SK-N-SH (cell line): ENCODE measurements at regions not wholly inside any gene's neighbourhood (a gene's known extent, or its start where the extent isn't known, plus 50 kb on each side); places are given as distances from the start of the nearest gene placed in this dataset.

ENCODE experiments used
- CTCF ChIA-PET: fragments of 300-600, 350-600 bp; formaldehyde crosslinking; extraction: SDS; loops from one replicate; lab custom pipeline; 2021; lab: Yijun Ruan, JAX
- POLR2A ChIA-PET: fragments of 350-600 bp; sonication (Branson Sonifier 250); formaldehyde crosslinking; extraction: SDS; loops from one replicate; lab custom pipeline; 2020; ENCODE audit warnings: antibody characterized with exemption, inconsistent platforms; lab: Yijun Ruan, JAX
- DNase-seq: peaks from one replicate; pipeline ENCODE4 v3.0.0; 2012
- H2AFZ ChIP-seq: fragments of 200-600 bp; sonication (generic); 2 replicates; pipeline ENCODE4 v1.8.1; 2016; ENCODE audit warnings: antibody characterized with exemption, mild to moderate bottlenecking, low read depth
- H3F3A ChIP-seq: fragments of 200-600 bp; sonication (generic); replicated peaks from 2 replicates; pipeline ENCODE3; 2016; ENCODE audit warnings: antibody characterized with exemption, mild to moderate bottlenecking; ENCODE audit not compliant: insufficient read depth
- H3K27ac ChIP-seq, 2 experiments: fragments of 200-500 bp in 1 of 2; fragments of 200-600 bp in 1 of 2; sonication (Bioruptor generic) in 1 of 2; sonication (generic), shearing (Covaris generic) in 1 of 2; 2 replicates each; pipeline versions ENCODE4 v1.5.1 to v1.6.1; 2014 to 2016; ENCODE audit warnings: low read depth in 2 of 2, inconsistent platforms in 1 of 2, low read length in 1 of 2, mild to moderate bottlenecking in 1 of 2, mixed read lengths in 1 of 2
- H3K27me3 ChIP-seq: fragments of 200-600 bp; sonication (generic), shearing (Covaris generic); 2 replicates; pipeline ENCODE4 v1.6.1; 2016; ENCODE audit warnings: mixed run types; ENCODE audit not compliant: insufficient read depth
- H3K36me3 ChIP-seq, 2 experiments: fragments of 200-500 bp in 1 of 2; fragments of 200-600 bp in 1 of 2; sonication (Bioruptor generic) in 1 of 2; sonication (generic) in 1 of 2; replicated peaks in 1 of 2; 2 replicates each; pipeline versions ENCODE3 to v1.5.1; 2014 to 2016; ENCODE audit warnings: low read length in 1 of 2, mild to moderate bottlenecking in 1 of 2; ENCODE audit not compliant: insufficient read depth in 2 of 2, control insufficient read depth in 1 of 2
- H3K4me1 ChIP-seq, 2 experiments: fragments of 200-500 bp in 1 of 2; fragments of 200-600 bp in 1 of 2; sonication (Bioruptor generic) in 1 of 2; sonication (generic), shearing (Covaris generic) in 1 of 2; 2 replicates each; pipeline versions ENCODE4 v1.5.1 to v1.6.1; 2014 to 2016; ENCODE audit warnings: low read depth in 1 of 2, low read length in 1 of 2, mixed run types in 1 of 2; ENCODE audit not compliant: insufficient read depth in 2 of 2, control insufficient read depth in 1 of 2
- H3K4me2 ChIP-seq: fragments of 200-600 bp; sonication (generic), shearing (Covaris generic); 2 replicates; pipeline ENCODE4 v1.6.1; 2017; ENCODE audit warnings: mixed run types
- H3K4me3 ChIP-seq, 2 experiments: fragments of 200-500 bp in 1 of 2; fragments of 200-600 bp in 1 of 2; sonication (Bioruptor generic) in 1 of 2; sonication (generic), shearing (Covaris generic) in 1 of 2; 2 replicates each; pipeline versions ENCODE4 v1.5.1 to v1.8.1; 2014 to 2016; ENCODE audit warnings: low read depth in 2 of 2, inconsistent platforms in 1 of 2, low read length in 1 of 2, mild to moderate bottlenecking in 1 of 2, mixed read lengths in 1 of 2, moderate library complexity in 1 of 2
- H3K79me2 ChIP-seq: fragments of 200-600 bp; sonication (generic); 2 replicates; pipeline ENCODE4 v1.8.1; 2017; ENCODE audit warnings: mild to moderate bottlenecking; ENCODE audit not compliant: insufficient read depth
- H3K9ac ChIP-seq: fragments of 200-600 bp; sonication (generic); 2 replicates; pipeline ENCODE4 v1.6.1; 2017; ENCODE audit warnings: mixed run types
- H3K9me2 ChIP-seq: fragments of 200-600 bp; sonication (generic); 2 replicates; pipeline ENCODE4 v1.6.1; 2017; ENCODE audit warnings: mixed run types
- H3K9me3 ChIP-seq: fragments of 200-600 bp; sonication (generic); 2 replicates; pipeline ENCODE4 v1.6.1; 2017; ENCODE audit warnings: mixed run types, mild to moderate bottlenecking, moderate library complexity
- H4K20me1 ChIP-seq: fragments of 200-600 bp; sonication (generic); 2 replicates; pipeline ENCODE4 v1.6.1; 2017; ENCODE audit warnings: mild to moderate bottlenecking, mixed run types; ENCODE audit not compliant: insufficient read depth
- CHD2 ChIP-seq: fragments of 150-350 bp; IDR thresholded peaks from 2 replicates; pipeline ENCODE4 v1.6.1; 2018; ENCODE audit warnings: low read length; ENCODE audit not compliant: partially characterized antibody
- EZH2phosphoT487 ChIP-seq: fragments of 200-600 bp; sonication (generic); IDR thresholded peaks from 2 replicates; pipeline ENCODE4 v1.6.1; 2017; ENCODE audit warnings: low read depth, mixed run types, mild to moderate bottlenecking, antibody characterized with exemption, moderate library complexity, borderline replicate concordance
- FOSL2 ChIP-seq: IDR thresholded peaks from 2 replicates; pipeline ENCODE4 v1.4.0; 2012; ENCODE audit warnings: low read depth, mild to moderate bottlenecking, moderate library complexity, borderline replicate concordance
- FOXM1 ChIP-seq: IDR thresholded peaks from 2 replicates; pipeline ENCODE4 v1.4.0; 2012; ENCODE audit warnings: low read depth, mild to moderate bottlenecking
- GABPA ChIP-seq: IDR thresholded peaks from 2 replicates; pipeline ENCODE4 v1.4.0; 2012; ENCODE audit warnings: low read depth, mild to moderate bottlenecking
- MXI1 ChIP-seq: IDR thresholded peaks from 2 replicates; pipeline ENCODE4 v1.6.1; 2012; ENCODE audit warnings: mild to moderate bottlenecking, low read depth, low read length, improper control_type of control experiment
- NRF1 ChIP-seq: IDR thresholded peaks from 2 replicates; pipeline ENCODE4 v1.6.1; 2012; ENCODE audit warnings: low read depth, mild to moderate bottlenecking, low read length
- POLR2AphosphoS5 ChIP-seq: IDR thresholded peaks from 2 replicates; pipeline ENCODE4 v1.6.1; 2012; ENCODE audit warnings: low read depth, low read length
- RAD21 ChIP-seq: IDR thresholded peaks from 2 replicates; pipeline ENCODE4 v1.6.1; 2012; ENCODE audit warnings: mild to moderate bottlenecking, low read length
- RXRA ChIP-seq: IDR thresholded peaks from 2 replicates; pipeline ENCODE4 v1.4.0; 2012; ENCODE audit warnings: low read depth, mild to moderate bottlenecking, borderline replicate concordance
- SIN3A ChIP-seq: IDR thresholded peaks from 2 replicates; pipeline ENCODE4 v1.6.1; 2012; ENCODE audit warnings: low read depth, mild to moderate bottlenecking, low read length, moderate library complexity, borderline replicate concordance
- SMC3 ChIP-seq: IDR thresholded peaks from 2 replicates; pipeline ENCODE4 v1.6.1; 2012; ENCODE audit warnings: low read depth, low read length, improper control_type of control experiment
- TCF12 ChIP-seq: IDR thresholded peaks from 2 replicates; pipeline ENCODE4 v1.4.0; 2012
- TEAD4 ChIP-seq: IDR thresholded peaks from 2 replicates; pipeline ENCODE4 v1.4.0; 2012; ENCODE audit warnings: mild to moderate bottlenecking, borderline replicate concordance; ENCODE audit not compliant: insufficient read depth
- WGBS: methylation state at CpG from one replicate; pipeline ENCODE4 v1.1.6; 2017; ENCODE audit warnings: low lambda C conversion rate; 5-methylcytosine and 5-hydroxymethylcytosine counted together
- TF ChIP-seq, protein P1 (sequence below): IDR thresholded peaks from 2 replicates; pipeline ENCODE4 v1.4.0; 2012; ENCODE audit warnings: low read depth, borderline replicate concordance
- TF ChIP-seq, protein P2 (sequence below): fragments of 150-350 bp; IDR thresholded peaks from 2 replicates; pipeline ENCODE4 v1.6.1; 2017; ENCODE audit warnings: antibody characterized with exemption, low read length, low read depth, borderline replicate concordance
- TF ChIP-seq, protein P3 (sequence below): IDR thresholded peaks from 2 replicates; pipeline ENCODE4 v1.4.0; 2012; ENCODE audit warnings: low read depth, borderline replicate concordance
- TF ChIP-seq, protein P4 (sequence below): IDR thresholded peaks from 2 replicates; pipeline ENCODE4 v1.6.1; 2012; ENCODE audit warnings: mild to moderate bottlenecking, low read depth, low read length, moderate library complexity

DNA sequence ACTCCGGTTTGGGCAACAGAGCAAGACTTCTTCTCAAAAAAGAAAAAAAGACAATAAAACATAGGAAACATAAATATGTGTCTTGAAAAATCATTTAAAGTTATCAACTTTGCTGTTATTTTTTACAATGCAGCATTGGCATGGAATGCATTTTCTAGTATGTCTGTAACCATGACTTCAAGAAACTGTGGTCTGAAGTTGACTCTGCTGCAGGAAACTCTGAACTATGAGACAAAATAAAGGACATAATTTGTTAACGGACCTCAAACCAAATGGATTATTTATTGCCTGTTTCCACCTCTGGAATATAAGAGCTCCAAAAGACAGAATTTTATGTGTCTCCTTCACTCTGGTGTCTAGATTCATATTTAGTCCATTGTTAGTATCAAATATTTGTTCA, 79.1 kb downstream of the TRIB2 start:
- H4K20me1 ChIP-seq: no peaks in the 10 kb centered on the region
- POLR2A ChIA-PET: no interaction called here
- TF ChIP-seq SIN3A (no peak), TCF12 (no peak), GABPA (no peak), FOXM1 (no peak), CHD2 (no peak), TEAD4 (no peak), RXRA (no peak), NRF1 (no peak), MXI1 (no peak), EZH2phosphoT487 (no peak), RAD21 (no peak), POLR2AphosphoS5 (no peak), SMC3 (no peak), FOSL2 (no peak)
- TF ChIP-seq, protein P1, sequence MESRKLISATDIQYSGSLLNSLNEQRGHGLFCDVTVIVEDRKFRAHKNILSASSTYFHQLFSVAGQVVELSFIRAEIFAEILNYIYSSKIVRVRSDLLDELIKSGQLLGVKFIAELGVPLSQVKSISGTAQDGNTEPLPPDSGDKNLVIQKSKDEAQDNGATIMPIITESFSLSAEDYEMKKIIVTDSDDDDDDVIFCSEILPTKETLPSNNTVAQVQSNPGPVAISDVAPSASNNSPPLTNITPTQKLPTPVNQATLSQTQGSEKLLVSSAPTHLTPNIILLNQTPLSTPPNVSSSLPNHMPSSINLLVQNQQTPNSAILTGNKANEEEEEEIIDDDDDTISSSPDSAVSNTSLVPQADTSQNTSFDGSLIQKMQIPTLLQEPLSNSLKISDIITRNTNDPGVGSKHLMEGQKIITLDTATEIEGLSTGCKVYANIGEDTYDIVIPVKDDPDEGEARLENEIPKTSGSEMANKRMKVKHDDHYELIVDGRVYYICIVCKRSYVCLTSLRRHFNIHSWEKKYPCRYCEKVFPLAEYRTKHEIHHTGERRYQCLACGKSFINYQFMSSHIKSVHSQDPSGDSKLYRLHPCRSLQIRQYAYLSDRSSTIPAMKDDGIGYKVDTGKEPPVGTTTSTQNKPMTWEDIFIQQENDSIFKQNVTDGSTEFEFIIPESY: no peak
- TF ChIP-seq, protein P2, sequence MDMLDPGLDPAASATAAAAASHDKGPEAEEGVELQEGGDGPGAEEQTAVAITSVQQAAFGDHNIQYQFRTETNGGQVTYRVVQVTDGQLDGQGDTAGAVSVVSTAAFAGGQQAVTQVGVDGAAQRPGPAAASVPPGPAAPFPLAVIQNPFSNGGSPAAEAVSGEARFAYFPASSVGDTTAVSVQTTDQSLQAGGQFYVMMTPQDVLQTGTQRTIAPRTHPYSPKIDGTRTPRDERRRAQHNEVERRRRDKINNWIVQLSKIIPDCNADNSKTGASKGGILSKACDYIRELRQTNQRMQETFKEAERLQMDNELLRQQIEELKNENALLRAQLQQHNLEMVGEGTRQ: no peak
- TF ChIP-seq, protein P3, sequence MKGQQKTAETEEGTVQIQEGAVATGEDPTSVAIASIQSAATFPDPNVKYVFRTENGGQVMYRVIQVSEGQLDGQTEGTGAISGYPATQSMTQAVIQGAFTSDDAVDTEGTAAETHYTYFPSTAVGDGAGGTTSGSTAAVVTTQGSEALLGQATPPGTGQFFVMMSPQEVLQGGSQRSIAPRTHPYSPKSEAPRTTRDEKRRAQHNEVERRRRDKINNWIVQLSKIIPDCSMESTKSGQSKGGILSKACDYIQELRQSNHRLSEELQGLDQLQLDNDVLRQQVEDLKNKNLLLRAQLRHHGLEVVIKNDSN: no peak
- TF ChIP-seq, protein P4, sequence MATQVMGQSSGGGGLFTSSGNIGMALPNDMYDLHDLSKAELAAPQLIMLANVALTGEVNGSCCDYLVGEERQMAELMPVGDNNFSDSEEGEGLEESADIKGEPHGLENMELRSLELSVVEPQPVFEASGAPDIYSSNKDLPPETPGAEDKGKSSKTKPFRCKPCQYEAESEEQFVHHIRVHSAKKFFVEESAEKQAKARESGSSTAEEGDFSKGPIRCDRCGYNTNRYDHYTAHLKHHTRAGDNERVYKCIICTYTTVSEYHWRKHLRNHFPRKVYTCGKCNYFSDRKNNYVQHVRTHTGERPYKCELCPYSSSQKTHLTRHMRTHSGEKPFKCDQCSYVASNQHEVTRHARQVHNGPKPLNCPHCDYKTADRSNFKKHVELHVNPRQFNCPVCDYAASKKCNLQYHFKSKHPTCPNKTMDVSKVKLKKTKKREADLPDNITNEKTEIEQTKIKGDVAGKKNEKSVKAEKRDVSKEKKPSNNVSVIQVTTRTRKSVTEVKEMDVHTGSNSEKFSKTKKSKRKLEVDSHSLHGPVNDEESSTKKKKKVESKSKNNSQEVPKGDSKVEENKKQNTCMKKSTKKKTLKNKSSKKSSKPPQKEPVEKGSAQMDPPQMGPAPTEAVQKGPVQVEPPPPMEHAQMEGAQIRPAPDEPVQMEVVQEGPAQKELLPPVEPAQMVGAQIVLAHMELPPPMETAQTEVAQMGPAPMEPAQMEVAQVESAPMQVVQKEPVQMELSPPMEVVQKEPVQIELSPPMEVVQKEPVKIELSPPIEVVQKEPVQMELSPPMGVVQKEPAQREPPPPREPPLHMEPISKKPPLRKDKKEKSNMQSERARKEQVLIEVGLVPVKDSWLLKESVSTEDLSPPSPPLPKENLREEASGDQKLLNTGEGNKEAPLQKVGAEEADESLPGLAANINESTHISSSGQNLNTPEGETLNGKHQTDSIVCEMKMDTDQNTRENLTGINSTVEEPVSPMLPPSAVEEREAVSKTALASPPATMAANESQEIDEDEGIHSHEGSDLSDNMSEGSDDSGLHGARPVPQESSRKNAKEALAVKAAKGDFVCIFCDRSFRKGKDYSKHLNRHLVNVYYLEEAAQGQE: no peak
- H3K79me2 ChIP-seq: no peaks in the 10 kb centered on the region
- peaks cover 3% of the 10 kb centered on the region for H3F3A ChIP-seq
- no peak overlapping the region for H2AFZ ChIP-seq
- H3K4me3 ChIP-seq: no peak overlapping the region
- H3K4me1 ChIP-seq: peaks cover 0 to 12% of the 10 kb centered on the region in 2 experiments; a peak in 1 of 4 replicates
- CTCF ChIA-PET: no interaction called here
- no peak overlapping the region for H3K4me2 ChIP-seq
- H3K27me3 ChIP-seq: no peaks in the 10 kb centered on the region
- H3K9ac ChIP-seq: no peak overlapping the region
- no peaks in the 10 kb centered on the region for H3K36me3 ChIP-seq
- WGBS: 84% methylated on average over 2 of the region's 2 CpGs
- H3K9me3 ChIP-seq: no peaks in the 10 kb centered on the region
- H3K27ac ChIP-seq: no peak overlapping the region
- no peaks in the 10 kb centered on the region; the same call in 1 of the 2 replicates for H3K9me2 ChIP-seq
- no peak for DNase-seq
